PC-9 (cell line): ENCODE measurements at regions not wholly inside any gene's neighbourhood (a gene's known extent, or its start where the extent isn't known, plus 50 kb on each side); places are given as distances from the start of the nearest gene placed in this dataset.

Source experiments
- BruUV-seq: library from RNA; stranded (reverse); fragments of 400-500 nt; replicated peaks from 2 replicates; lab custom pipeline; 2021; lab: Mats Ljungman, UMichigan
- CTCF ChIA-PET: fragments of 300-600 bp; sonication (Branson Sonifier 250); formaldehyde crosslinking; loops from one replicate; lab custom pipeline; 2022; ENCODE audit warnings: antibody characterized with exemption; lab: Charles Lee
- POLR2A ChIA-PET: fragments of 300-600 bp; sonication (Branson Sonifier 250); formaldehyde crosslinking; loops from one replicate; lab custom pipeline; 2022; ENCODE audit warnings: antibody characterized with exemption; ENCODE audit not compliant: unreplicated experiment; lab: Charles Lee
- DNase-seq, 2 experiments: peaks; one replicate each; pipeline versions ENCODE4 v3.0.0 to v3.0.0-alpha.2; 2015 to 2022; ENCODE audit warnings: mixed read lengths in 1 of 2
- H2AFZ ChIP-seq: fragments of 200-600 bp; sonication (generic); 2 replicates; pipeline ENCODE4 v1.8.1; 2017; ENCODE audit warnings: antibody characterized with exemption
- H3F3A ChIP-seq: fragments of 200-600 bp; sonication (generic); 2 replicates; pipeline ENCODE4 v1.8.1; 2017; ENCODE audit warnings: antibody characterized with exemption, mild to moderate bottlenecking, low read depth; ENCODE audit not compliant: insufficient read depth
- H3K27ac ChIP-seq: fragments of 200-600 bp; sonication (generic); 2 replicates; pipeline ENCODE4 v1.6.1; 2016; ENCODE audit warnings: mixed run types
- H3K27me3 ChIP-seq: fragments of 200-600 bp; sonication (generic); 2 replicates; pipeline ENCODE4 v1.6.1; 2016; ENCODE audit warnings: low read depth, mixed run types; ENCODE audit not compliant: insufficient read depth
- H3K36me3 ChIP-seq: fragments of 200-600 bp; sonication (generic); 2 replicates; pipeline ENCODE4 v1.6.1; 2016; ENCODE audit warnings: low read depth, mixed run types
- H3K4me1 ChIP-seq: fragments of 200-600 bp; sonication (generic); replicated peaks from 2 replicates; pipeline ENCODE4 v1.6.1; 2016; ENCODE audit warnings: mixed run types; ENCODE audit not compliant: insufficient read depth
- H3K4me2 ChIP-seq: fragments of 200-600 bp; sonication (generic); 2 replicates; pipeline ENCODE4 v1.6.1; 2017; ENCODE audit warnings: mixed run types
- H3K4me3 ChIP-seq: fragments of 200-600 bp; sonication (generic); 2 replicates; pipeline ENCODE4 v1.6.1; 2016; ENCODE audit warnings: mixed run types
- H3K79me2 ChIP-seq: fragments of 200-600 bp; sonication (generic); 2 replicates; pipeline ENCODE4 v1.6.1; 2017; ENCODE audit warnings: low read depth, mixed run types
- H3K9me2 ChIP-seq: fragments of 200-600 bp; sonication (generic); 2 replicates; pipeline ENCODE4 v1.8.1; 2017; ENCODE audit warnings: mild to moderate bottlenecking; ENCODE audit not compliant: insufficient read depth
- H3K9me3 ChIP-seq: fragments of 200-600 bp; sonication (generic); 2 replicates; pipeline ENCODE4 v1.8.1; 2016; ENCODE audit warnings: low read depth; ENCODE audit not compliant: insufficient read depth
- H4K20me1 ChIP-seq: fragments of 200-600 bp; sonication (generic); 2 replicates; pipeline ENCODE4 v1.8.1; 2017; ENCODE audit not compliant: insufficient read depth
- EZH2 ChIP-seq: fragments of 200-600 bp; sonication (generic); IDR thresholded peaks from 2 replicates; pipeline ENCODE4 v1.8.0; 2017; ENCODE audit warnings: antibody characterized with exemption, low read depth
- intact Hi-C: fragments of 100-400 bp; cut with micrococcal nuclease; formaldehyde crosslinking; loops from one replicate; pipeline ENCODE4 v1.10.0; 2022; ENCODE audit not compliant: unreplicated experiment
- TF ChIP-seq, protein P1 (sequence below): fragments of 200-600 bp; sonication (generic); conservative IDR thresholded peaks from 2 replicates; pipeline ENCODE4 v1.6.1; 2017; ENCODE audit warnings: mixed run types, antibody characterized with exemption, mild to moderate bottlenecking, moderate library complexity

DNA sequence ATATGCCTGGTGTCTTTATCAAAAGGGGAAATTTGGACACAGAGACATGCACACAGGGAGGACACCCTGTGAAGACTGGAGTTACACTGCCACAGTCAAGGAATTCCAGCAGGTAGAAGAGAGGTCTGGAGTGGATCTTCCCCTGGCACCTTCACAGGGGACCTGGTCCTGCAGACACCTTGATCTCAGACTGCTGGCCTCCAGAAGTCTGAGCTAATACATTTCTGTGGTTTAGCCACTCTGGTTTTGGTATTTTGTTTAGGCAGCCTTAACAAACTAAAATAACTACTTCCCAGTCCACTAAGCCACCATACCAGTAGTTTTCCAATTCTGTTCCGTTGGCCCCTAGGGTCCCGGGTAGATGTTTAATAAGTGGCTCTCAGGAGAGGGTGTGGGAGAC is 164.7 kb downstream of the SETD4 start:
- Histone ChIP-seq H3F3A (no peaks in the 10 kb centered on the region), H2AFZ (no peak overlapping the region), H3K4me3 (no peak overlapping the region), H3K4me2 (no peak overlapping the region), H3K9me2 (no peaks in the 10 kb centered on the region), H3K9me3 (no peaks in the 10 kb centered on the region), H3K27ac (no peak overlapping the region), H3K79me2 (no peaks in the 10 kb centered on the region), H3K27me3 (no peaks in the 10 kb centered on the region), H3K36me3 (no peaks in the 10 kb centered on the region), H4K20me1 (no peaks in the 10 kb centered on the region), H3K4me1 (no peaks in the 10 kb centered on the region)
- BruUV-seq: no TSS peak
- ChIA-PET CTCF (no interaction called here), POLR2A (no interaction called here)
- intact Hi-C loops: no loop called here
- DNase-seq: no peak
- TF ChIP-seq, protein P1, sequence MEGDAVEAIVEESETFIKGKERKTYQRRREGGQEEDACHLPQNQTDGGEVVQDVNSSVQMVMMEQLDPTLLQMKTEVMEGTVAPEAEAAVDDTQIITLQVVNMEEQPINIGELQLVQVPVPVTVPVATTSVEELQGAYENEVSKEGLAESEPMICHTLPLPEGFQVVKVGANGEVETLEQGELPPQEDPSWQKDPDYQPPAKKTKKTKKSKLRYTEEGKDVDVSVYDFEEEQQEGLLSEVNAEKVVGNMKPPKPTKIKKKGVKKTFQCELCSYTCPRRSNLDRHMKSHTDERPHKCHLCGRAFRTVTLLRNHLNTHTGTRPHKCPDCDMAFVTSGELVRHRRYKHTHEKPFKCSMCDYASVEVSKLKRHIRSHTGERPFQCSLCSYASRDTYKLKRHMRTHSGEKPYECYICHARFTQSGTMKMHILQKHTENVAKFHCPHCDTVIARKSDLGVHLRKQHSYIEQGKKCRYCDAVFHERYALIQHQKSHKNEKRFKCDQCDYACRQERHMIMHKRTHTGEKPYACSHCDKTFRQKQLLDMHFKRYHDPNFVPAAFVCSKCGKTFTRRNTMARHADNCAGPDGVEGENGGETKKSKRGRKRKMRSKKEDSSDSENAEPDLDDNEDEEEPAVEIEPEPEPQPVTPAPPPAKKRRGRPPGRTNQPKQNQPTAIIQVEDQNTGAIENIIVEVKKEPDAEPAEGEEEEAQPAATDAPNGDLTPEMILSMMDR: no peak
- TF ChIP-seq EZH2: no peak

DNA sequence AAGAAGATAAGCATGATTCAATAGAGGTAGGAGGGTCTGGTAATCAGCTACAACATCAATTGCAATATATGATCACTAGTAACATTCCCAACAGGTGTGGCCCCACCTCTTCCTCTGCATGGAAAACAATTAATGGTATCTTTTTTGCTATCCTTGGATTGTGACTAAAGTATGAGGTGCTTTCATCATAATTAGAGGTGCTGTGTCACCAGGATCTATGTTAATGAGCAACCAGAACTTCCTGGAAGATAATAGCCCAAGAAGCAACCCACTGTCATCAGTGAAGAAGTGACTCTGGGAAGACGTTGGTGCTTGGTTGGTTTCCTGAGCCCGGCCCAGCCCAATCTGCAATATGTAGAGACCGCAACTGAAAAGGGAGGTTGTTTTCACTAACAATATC is 167.2 kb downstream of the SETD4 start:
- Histone ChIP-seq H3K4me1 (no peaks in the 10 kb centered on the region), H3K79me2 (no peaks in the 10 kb centered on the region), H3K4me2 (no peak overlapping the region), H3F3A (no peaks in the 10 kb centered on the region), H3K9me3 (no peaks in the 10 kb centered on the region), H3K36me3 (no peaks in the 10 kb centered on the region), H4K20me1 (no peaks in the 10 kb centered on the region), H3K27me3 (no peaks in the 10 kb centered on the region), H2AFZ (no peak overlapping the region), H3K9me2 (no peaks in the 10 kb centered on the region), H3K27ac (no peak overlapping the region), H3K4me3 (no peak overlapping the region)
- POLR2A ChIA-PET: no interaction called here
- DNase-seq: no peak
- BruUV-seq: no TSS peak
- CTCF ChIA-PET: no interaction called here
- no peak for TF ChIP-seq EZH2
- TF ChIP-seq, protein P1: no peak
- intact Hi-C loops: no loop called here

DNA sequence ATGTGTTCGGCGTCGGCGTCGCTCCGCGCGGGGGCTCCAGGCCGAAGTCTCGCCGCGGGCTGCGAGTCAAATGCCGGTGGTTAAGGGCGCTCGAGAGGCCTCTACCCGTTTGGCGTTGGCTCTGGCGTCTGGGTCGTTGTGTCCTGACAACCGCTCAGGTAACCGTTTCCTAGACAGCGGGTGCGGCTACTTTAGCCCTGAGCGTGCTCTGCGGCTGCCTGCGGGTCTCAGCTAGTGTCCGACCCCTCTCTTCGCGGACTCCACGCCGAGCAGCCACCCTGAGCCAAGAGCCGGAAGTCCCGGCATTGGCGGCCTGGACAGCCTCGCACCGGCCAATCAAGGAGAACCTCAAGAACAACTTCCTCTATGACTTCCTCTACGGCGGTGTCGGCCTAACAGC is 173.4 kb downstream of the SETD4 start:
- intact Hi-C loops: no loop called here
- Histone ChIP-seq H3F3A (no peaks in the 10 kb centered on the region), H3K27ac (no peak overlapping the region), H3K4me2 (no peak overlapping the region), H4K20me1 (no peaks in the 10 kb centered on the region), H3K9me3 (no peaks in the 10 kb centered on the region), H3K4me1 (no peaks in the 10 kb centered on the region), H3K4me3 (no peak overlapping the region), H3K36me3 (no peaks in the 10 kb centered on the region), H3K27me3 (peaks cover 11% of the 10 kb centered on the region), H3K79me2 (no peaks in the 10 kb centered on the region), H3K9me2 (no peaks in the 10 kb centered on the region), H2AFZ (no peak overlapping the region)
- ChIA-PET CTCF (no interaction called here), POLR2A (no interaction called here)
- TF ChIP-seq EZH2: no peak
- TF ChIP-seq, protein P1: no peak
- DNase-seq: no peak
- BruUV-seq: no TSS peak
